GM18511 (cell line): ENCODE measurements at regions not wholly inside any gene's neighbourhood (a gene's known extent, or its start where the extent isn't known, plus 50 kb on each side); places are given as distances from the start of the nearest gene placed in this dataset.
A peak's percentile ranks its signal among the peaks of the same experiment; 100 is the strongest.
"Not testable (repeated sequence)": the region's sequence is repeated elsewhere in the genome, so short reads cannot be mapped to it uniquely, and the experiment has no call there.

ENCODE experiments used
- ATAC-seq: cut with Tn5 transposase; IDR thresholded peaks from one replicate; pipeline ENCODE4 v1.9.1; 2021; ENCODE audit warnings: mild to moderate bottlenecking, moderate library complexity; ENCODE audit not compliant: unreplicated experiment

GRCh38 chr1:170789063-170789462, 125.1 kb downstream of the PRRX1 start:
- no peak for ATAC-seq

DNA sequence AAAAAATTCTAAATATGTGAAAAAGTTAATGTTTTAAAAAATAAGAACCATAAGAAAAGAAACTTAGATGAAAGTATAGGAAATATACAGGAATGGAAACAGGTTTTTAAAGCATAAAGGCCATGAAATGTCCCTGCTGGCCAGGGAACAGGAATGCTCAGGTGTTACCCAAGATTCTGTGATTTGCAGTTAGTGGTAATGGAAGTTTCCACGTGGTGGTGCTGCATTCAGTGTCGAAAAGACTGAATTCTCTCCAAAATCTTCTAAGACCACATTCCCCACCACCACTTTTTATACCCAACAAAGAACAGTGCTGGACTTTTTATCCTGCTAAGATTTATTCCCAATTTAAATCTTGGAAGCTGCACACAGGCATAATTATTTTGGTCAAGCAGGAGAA, 126.2 kb downstream of the PRRX1 start:
- ATAC-seq: no peak

GRCh38 chr1:170790651-170791071, 126.7 kb downstream of the PRRX1 start:
- no peak for ATAC-seq

- ATAC-seq: no peak
Observed at GRCh38 chr1:170791941-170792340, 128.0 kb downstream of the PRRX1 start.

- no peak for ATAC-seq
Observed at GRCh38 chr1:170800265-170800664, 135.1 kb upstream of the MROH9 start.

DNA sequence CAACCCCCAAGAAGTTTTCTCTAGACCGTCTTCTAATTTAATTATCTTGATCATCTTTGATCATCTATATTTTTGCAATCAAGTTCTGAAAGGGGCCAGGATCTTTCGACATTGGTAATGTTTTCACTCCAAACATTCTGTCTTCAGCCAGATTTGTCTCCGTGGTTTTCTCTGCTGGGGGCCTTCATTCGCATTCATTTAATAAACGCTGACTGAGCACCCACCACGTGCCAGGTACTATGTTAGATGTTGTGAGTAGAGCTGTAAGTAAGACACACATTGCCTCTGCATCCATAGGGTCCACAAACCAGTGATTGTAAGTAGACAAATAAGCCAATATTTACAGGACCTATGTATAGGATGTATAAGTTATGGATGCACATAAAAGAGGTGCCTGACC, 134.5 kb upstream of the MROH9 start:
- no peak for ATAC-seq

DNA sequence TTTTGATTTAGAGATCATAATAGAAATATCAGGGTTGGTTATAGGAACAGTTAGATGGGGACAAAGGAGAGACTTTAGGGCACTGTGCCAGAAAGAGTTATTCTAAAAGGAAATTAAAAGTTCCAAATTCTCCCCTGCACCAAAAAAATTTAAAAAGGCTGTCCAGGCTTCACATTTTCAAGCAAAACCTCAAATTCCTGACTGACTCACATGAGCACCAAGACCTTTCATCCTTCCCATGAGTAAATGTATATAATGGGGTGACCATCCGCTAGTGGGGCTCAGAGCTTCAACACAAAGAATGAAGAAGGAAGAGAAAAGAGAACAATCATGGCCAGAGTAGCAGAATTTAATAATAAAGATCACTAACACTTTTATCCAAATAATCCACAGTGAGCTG, 131.6 kb upstream of the MROH9 start:
- ATAC-seq: no peak

DNA sequence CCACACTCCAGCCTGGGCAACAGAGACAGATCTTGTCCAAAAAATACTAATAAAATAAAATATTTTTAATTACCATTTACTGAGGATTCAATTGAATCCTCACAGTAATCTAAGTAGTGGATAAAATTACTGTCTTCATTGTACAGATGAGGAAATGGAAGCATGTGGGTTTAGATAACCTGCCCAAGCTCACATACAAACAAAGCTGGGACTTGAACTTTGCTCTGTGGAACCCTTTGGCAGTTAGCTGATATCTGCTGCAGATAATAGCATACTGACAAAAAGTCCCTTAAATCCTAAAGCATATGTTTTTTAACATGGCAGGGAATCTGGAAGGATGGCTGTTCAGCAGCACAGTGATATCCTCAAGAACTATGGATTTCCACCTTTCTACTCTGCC, 130.9 kb upstream of the MROH9 start:
- no peak for ATAC-seq

- no peak for ATAC-seq
Observed at GRCh38 chr1:170804879-170805278, 130.5 kb upstream of the MROH9 start.

- ATAC-seq: no peak
Observed at GRCh38 chr1:170806961-170807360, 128.4 kb upstream of the MROH9 start.

- ATAC-seq: no peak
Observed at GRCh38 chr1:170807432-170807831, 127.9 kb upstream of the MROH9 start.

- no peak for ATAC-seq
Observed at GRCh38 chr1:170808216-170808885, 127.0 kb upstream of the MROH9 start.

DNA sequence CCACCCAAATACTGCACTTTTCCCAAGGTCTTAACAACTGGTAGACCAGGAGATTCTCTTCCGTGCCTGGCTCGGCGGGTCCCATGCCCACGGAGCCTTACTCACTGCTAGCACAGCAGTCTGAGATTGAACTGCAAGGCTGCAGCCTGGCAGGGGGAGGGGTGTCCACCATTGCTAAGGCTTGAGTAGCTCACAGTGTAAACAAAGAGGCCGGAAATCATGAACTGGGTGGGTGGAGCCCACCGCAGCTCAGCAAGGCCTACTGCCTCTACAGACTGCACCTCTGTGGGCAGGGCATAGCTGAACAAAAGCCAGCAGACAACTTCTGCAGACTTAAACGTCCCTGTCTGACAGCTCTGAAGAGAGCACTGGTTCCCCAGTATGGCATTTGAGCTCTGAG, 124.3 kb upstream of the MROH9 start:
- not testable (repeated sequence) for ATAC-seq

GRCh38 chr1:170819781-170820180, 115.6 kb upstream of the MROH9 start:
- ATAC-seq: no peak

DNA sequence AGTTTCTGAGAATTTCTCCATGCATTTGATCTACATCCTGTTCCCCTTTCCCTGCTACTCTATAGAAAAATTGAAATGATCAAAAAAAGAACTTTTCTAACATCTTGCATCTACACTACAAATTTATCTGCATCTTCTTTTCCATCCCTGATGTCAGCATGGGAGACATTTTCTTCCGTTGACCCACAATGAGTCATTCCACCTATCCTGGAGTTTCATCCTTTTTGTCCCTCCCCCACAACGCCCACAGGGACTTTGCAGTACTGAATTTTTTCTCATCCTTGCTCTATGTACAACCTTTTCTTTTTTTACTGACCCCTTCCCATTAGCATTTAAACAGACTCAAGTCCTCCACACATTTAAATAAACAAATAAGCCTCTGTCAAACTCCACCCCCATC, 112.2 kb upstream of the MROH9 start:
- no peak for ATAC-seq

DNA sequence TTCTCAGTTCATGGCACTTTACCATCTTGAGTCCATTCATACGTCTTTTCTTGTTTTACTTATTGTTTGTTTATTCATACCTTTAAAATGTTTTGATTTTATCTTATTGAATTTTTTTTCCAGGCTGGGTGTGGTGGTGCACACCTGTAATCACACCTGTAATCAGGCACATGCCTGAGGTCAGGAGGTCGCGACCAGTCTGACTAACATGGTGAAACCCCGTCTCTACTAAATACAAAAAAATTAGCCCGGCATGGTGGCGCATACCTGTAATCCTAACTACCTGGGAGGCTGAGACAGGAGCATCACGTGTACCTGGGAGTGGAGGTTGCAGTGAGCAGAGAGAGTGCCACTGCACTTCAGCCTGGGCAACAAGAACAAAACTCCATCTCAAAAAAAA, 104.1 kb upstream of the MROH9 start:
- no peak for ATAC-seq

- no peak for ATAC-seq
Observed at GRCh38 chr1:170836141-170836540, 99.2 kb upstream of the MROH9 start.

DNA sequence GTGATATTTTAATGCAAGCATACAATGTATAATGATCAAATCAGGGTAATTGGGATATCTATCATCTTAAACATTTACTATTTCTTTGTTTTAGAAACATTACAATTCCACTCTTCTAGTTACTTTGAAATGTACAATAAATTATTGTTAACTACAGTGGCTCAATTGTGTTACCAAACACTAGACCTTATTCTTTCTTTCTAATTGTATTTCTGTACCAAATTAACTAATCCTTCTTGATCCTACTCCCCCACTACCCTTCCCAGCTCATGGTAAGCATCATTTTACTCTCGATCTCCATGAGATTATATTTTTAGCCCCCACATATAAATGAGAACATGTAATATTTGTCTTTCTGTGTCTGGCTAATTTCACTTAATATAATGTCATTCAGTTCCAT, 95.0 kb upstream of the MROH9 start:
- ATAC-seq: no peak

- peak; percentile 91 for ATAC-seq
Observed at GRCh38 chr1:170853302-170853701, 82.0 kb upstream of the MROH9 start.

DNA sequence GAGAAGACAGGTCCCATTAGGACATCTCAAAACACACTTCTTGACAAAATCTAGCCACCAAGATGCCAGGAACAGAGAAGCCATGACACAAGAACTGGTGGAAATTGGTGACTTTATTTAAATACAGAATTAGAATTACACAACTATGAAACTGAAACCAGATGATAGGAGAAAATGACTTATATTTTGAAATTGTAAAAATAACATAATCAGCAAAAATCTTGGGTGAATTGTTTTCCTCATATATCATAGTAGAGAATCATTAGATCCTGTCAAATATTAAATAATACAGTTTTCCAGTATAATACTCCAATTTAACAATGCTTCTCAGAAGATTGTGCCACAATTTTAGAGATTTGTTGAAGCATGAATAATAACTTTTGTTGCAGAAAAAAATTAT, 81.5 kb upstream of the MROH9 start:
- ATAC-seq: peak; percentile 14

GRCh38 chr1:170854677-170855076, 80.7 kb upstream of the MROH9 start:
- ATAC-seq: no peak

GRCh38 chr1:170856455-170856854, 78.9 kb upstream of the MROH9 start:
- ATAC-seq: no peak

DNA sequence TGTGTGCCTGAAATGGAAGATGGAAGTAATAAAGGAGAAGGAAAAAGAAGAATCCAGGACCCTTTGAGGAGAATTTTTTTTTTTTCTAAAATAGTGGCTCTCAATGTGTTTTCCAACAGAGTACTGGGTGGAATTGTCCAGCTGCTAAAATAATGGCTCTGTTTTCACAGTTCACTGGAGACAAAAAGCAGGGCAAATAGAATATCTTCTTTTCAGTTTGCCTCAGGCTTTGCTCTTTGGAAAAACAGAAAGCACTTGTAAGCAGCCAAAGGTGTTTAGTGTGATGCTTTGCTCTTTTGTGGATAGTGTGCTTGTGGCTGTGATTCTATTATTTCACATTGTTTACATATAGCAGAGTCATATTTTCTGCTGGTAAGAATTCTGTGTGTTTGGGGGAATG, 77.4 kb upstream of the MROH9 start:
- ATAC-seq: no peak
